Neural progenitor cell (in vitro differentiated cells): ENCODE measurements at regions not wholly inside any gene's neighbourhood (a gene's known extent, or its start where the extent isn't known, plus 50 kb on each side); places are given as distances from the start of the nearest gene placed in this dataset.

Experiments used
- DNase-seq: peaks from one replicate; pipeline ENCODE4 v3.0.0-alpha.2; 2016; ENCODE audit warnings: low spot score
- H2AFZ ChIP-seq: fragments of 200-600 bp; sonication (generic); replicated peaks from 2 replicates; pipeline ENCODE4 v1.6.1; 2016; ENCODE audit warnings: antibody characterized with exemption
- H3F3A ChIP-seq: fragments of 200-600 bp; sonication (generic); 2 replicates; pipeline ENCODE4 v1.6.1; 2016; ENCODE audit warnings: antibody characterized with exemption, low read depth
- H3K27ac ChIP-seq: fragments of 200-600 bp; sonication (generic); 2 replicates; pipeline ENCODE4 v1.5.1; 2016; ENCODE audit warnings: mild to moderate bottlenecking
- H3K27me3 ChIP-seq: fragments of 200-600 bp; sonication (generic); 2 replicates; pipeline ENCODE4 v1.6.1; 2016; ENCODE audit warnings: mild to moderate bottlenecking, moderate library complexity
- H3K36me3 ChIP-seq: fragments of 200-600 bp; sonication (generic); 2 replicates; pipeline ENCODE4 v1.5.1; 2016
- H3K4me1 ChIP-seq: fragments of 200-600 bp; sonication (generic); 2 replicates; pipeline ENCODE4 v1.6.1; 2016; ENCODE audit warnings: mixed run types
- H3K4me2 ChIP-seq: fragments of 200-600 bp; sonication (generic); 2 replicates; pipeline ENCODE4 v1.6.1; 2016
- H3K4me3 ChIP-seq: fragments of 200-600 bp; sonication (generic); 2 replicates; pipeline ENCODE4 v1.5.1; 2016
- H3K79me2 ChIP-seq: fragments of 200-600 bp; sonication (generic); 2 replicates; pipeline ENCODE4 v1.6.1; 2016; ENCODE audit warnings: low read depth
- H3K9ac ChIP-seq: fragments of 200-600 bp; sonication (generic); 2 replicates; pipeline ENCODE4 v1.6.1; 2016
- H3K9me3 ChIP-seq: fragments of 200-600 bp; sonication (generic); 2 replicates; pipeline ENCODE4 v1.5.1; 2016; ENCODE audit warnings: low read depth
- H4K20me1 ChIP-seq: fragments of 200-600 bp; sonication (generic); 2 replicates; pipeline ENCODE4 v1.6.1; 2016; ENCODE audit warnings: low read depth
- H3K27ac Mint-ChIP-seq: 3 replicates; pipeline ENCODE4 v1.8.0; 2021; ENCODE audit warnings: mixed read lengths
- H3K27me3 Mint-ChIP-seq: 2 replicates; pipeline ENCODE4 v1.8.0; 2022; ENCODE audit warnings: low read depth, mild to moderate bottlenecking, inconsistent platforms, moderate library complexity, mixed read lengths; ENCODE audit not compliant: insufficient read depth
- H3K36me3 Mint-ChIP-seq: 3 replicates; pipeline ENCODE4 v1.8.0; 2021; ENCODE audit warnings: mixed read lengths
- H3K4me1 Mint-ChIP-seq: 3 replicates; pipeline ENCODE4 v1.8.0; 2021; ENCODE audit warnings: mixed read lengths
- H3K4me3 Mint-ChIP-seq: 3 replicates; pipeline ENCODE4 v1.8.0; 2021; ENCODE audit warnings: mild to moderate bottlenecking, moderate library complexity, mixed read lengths
- H3K9me3 Mint-ChIP-seq: 3 replicates; pipeline ENCODE4 v1.8.0; 2020; ENCODE audit warnings: mixed read lengths
- EZH2 ChIP-seq: fragments of 200-600 bp; sonication (generic); IDR thresholded peaks from 2 replicates; pipeline ENCODE4 v1.6.1; 2017; ENCODE audit warnings: antibody characterized with exemption, mild to moderate bottlenecking, moderate library complexity
- EZH2phosphoT487 ChIP-seq: fragments of 200-600 bp; sonication (generic); IDR thresholded peaks from 2 replicates; pipeline ENCODE4 v1.6.1; 2017; ENCODE audit warnings: antibody characterized with exemption
- TF ChIP-seq, protein P1 (sequence below): fragments of 200-600 bp; sonication (generic); IDR thresholded peaks from 2 replicates; pipeline ENCODE4 v1.5.1; 2017; ENCODE audit warnings: antibody characterized with exemption, mild to moderate bottlenecking

DNA sequence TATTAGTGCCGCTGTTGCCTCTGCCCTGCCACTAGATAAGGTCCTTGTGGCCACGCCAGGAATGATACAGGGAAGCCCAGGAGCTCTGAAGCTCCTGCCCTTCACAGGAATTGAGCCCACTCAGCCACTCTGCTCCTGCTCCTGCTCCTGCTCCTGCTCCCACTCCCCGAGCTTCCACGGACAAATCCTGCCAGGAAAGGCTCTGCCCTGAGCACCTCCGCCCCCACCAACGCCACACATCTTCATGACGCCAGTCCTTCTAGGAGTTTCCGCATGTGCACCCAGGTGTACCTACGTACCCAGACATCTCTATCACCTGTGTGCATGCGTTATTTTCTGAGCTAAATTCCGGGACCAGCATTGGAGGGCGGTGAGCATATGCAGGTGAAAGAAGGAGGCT is 369.1 kb downstream of the C16orf95 start:
- no peaks in the 10 kb centered on the region for H4K20me1 ChIP-seq
- no peaks in the 10 kb centered on the region for H3K36me3 ChIP-seq
- Mint-ChIP-seq H3K4me3 (no peak overlapping the region), H3K27ac (no peak overlapping the region), H3K27me3 (peaks cover 11% of the 10 kb centered on the region), H3K4me1 (peaks cover 15% of the 10 kb centered on the region), H3K9me3 (no peaks in the 10 kb centered on the region), H3K36me3 (no peaks in the 10 kb centered on the region)
- H3K9me3 ChIP-seq, result no peaks in the 10 kb centered on the region
- H3K79me2 ChIP-seq, result no peaks in the 10 kb centered on the region
- no peak overlapping the region for H3K4me3 ChIP-seq
- no peak for DNase-seq
- H3K27ac ChIP-seq, result no peak overlapping the region
- H3K27me3 ChIP-seq, result no peaks in the 10 kb centered on the region
- H2AFZ ChIP-seq, result no peak overlapping the region
- no peak overlapping the region for H3K4me2 ChIP-seq
- H3K9ac ChIP-seq, result no peak overlapping the region
- no peak for TF ChIP-seq EZH2
- no peak for TF ChIP-seq EZH2phosphoT487
- TF ChIP-seq, protein P1, sequence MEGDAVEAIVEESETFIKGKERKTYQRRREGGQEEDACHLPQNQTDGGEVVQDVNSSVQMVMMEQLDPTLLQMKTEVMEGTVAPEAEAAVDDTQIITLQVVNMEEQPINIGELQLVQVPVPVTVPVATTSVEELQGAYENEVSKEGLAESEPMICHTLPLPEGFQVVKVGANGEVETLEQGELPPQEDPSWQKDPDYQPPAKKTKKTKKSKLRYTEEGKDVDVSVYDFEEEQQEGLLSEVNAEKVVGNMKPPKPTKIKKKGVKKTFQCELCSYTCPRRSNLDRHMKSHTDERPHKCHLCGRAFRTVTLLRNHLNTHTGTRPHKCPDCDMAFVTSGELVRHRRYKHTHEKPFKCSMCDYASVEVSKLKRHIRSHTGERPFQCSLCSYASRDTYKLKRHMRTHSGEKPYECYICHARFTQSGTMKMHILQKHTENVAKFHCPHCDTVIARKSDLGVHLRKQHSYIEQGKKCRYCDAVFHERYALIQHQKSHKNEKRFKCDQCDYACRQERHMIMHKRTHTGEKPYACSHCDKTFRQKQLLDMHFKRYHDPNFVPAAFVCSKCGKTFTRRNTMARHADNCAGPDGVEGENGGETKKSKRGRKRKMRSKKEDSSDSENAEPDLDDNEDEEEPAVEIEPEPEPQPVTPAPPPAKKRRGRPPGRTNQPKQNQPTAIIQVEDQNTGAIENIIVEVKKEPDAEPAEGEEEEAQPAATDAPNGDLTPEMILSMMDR, result no peak
- H3F3A ChIP-seq, result no peaks in the 10 kb centered on the region
- peaks cover 11% of the 10 kb centered on the region for H3K4me1 ChIP-seq

DNA sequence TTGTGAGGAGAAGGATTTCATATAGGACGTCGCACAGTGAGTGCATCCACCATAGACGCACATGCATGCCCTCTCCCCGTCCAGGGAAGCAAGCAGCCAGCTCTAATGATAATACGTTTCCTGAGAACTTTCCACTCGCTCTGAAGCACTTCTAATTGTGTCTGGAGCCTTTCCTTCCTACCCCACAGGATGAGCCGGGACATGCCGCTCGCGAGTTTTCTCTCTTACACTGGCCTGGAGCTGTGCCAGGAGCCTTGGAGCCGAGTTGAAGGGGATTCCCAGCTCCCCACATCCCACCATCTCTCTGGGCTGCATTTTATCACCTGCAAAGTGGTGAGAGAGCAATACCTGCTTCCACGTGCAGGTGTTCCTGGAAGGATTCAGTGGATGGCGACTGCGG is 368.1 kb downstream of the C16orf95 start:
- H3K27ac Mint-ChIP-seq, result no peak overlapping the region
- no peak for TF ChIP-seq EZH2
- TF ChIP-seq, protein P1, result no peak
- no peak for TF ChIP-seq EZH2phosphoT487
- H3K27me3 ChIP-seq, result no peaks in the 10 kb centered on the region
- peaks cover 15% of the 10 kb centered on the region for H3K4me1 ChIP-seq
- no peaks in the 10 kb centered on the region for H3K9me3 Mint-ChIP-seq
- no peak for DNase-seq
- H3K4me2 ChIP-seq, result no peak overlapping the region
- no peaks in the 10 kb centered on the region for H3F3A ChIP-seq
- no peaks in the 10 kb centered on the region for H3K36me3 Mint-ChIP-seq
- no peaks in the 10 kb centered on the region for H3K36me3 ChIP-seq
- no peak overlapping the region for H3K4me3 ChIP-seq
- H3K9ac ChIP-seq, result no peak overlapping the region
- H3K4me1 Mint-ChIP-seq, result peaks cover 11% of the 10 kb centered on the region
- H3K27me3 Mint-ChIP-seq, result peaks cover 8% of the 10 kb centered on the region
- no peaks in the 10 kb centered on the region for H4K20me1 ChIP-seq
- H3K79me2 ChIP-seq, result no peaks in the 10 kb centered on the region
- no peak overlapping the region for H2AFZ ChIP-seq
- no peaks in the 10 kb centered on the region for H3K9me3 ChIP-seq
- no peak overlapping the region for H3K27ac ChIP-seq
- no peak overlapping the region for H3K4me3 Mint-ChIP-seq

DNA sequence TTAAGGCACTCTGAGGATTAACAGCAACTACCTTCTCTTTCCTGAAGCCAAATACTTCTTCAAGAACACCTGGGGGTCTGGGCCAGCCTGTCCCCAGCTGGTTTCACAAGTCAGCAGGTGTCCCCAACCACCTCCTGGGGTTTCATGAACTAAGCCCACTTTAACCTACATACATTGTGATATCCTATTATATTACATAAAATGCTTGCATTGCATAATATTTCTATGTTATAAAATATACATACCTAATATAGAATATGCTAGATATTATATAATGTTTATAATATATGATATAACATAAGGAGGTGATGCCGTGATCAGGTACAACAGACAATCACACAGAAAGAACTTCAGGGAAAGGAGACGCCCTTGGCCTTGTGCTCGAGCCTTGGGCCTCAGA is 367.6 kb downstream of the C16orf95 start:
- H3K4me3 ChIP-seq, result no peak overlapping the region
- H3F3A ChIP-seq, result no peaks in the 10 kb centered on the region
- H3K9me3 ChIP-seq, result no peaks in the 10 kb centered on the region
- no peak overlapping the region for H3K27ac ChIP-seq
- no peaks in the 10 kb centered on the region for H3K36me3 ChIP-seq
- H3K27me3 ChIP-seq, result no peaks in the 10 kb centered on the region
- peaks cover 6% of the 10 kb centered on the region for H3K27me3 Mint-ChIP-seq
- H3K4me1 ChIP-seq, result peaks cover 16% of the 10 kb centered on the region
- H3K4me2 ChIP-seq, result no peak overlapping the region
- no peaks in the 10 kb centered on the region for H3K9me3 Mint-ChIP-seq
- no peaks in the 10 kb centered on the region for H3K36me3 Mint-ChIP-seq
- H3K27ac Mint-ChIP-seq, result no peak overlapping the region
- no peaks in the 10 kb centered on the region for H3K79me2 ChIP-seq
- no peak for DNase-seq
- TF ChIP-seq EZH2phosphoT487 (no peak), EZH2 (no peak)
- TF ChIP-seq, protein P1, result no peak
- H3K9ac ChIP-seq, result no peak overlapping the region
- H2AFZ ChIP-seq, result no peak overlapping the region
- H4K20me1 ChIP-seq, result no peaks in the 10 kb centered on the region
- H3K4me1 Mint-ChIP-seq, result peaks cover 11% of the 10 kb centered on the region
- H3K4me3 Mint-ChIP-seq, result no peak overlapping the region
